NCI-H2171 (cell line): ENCODE measurements at regions not wholly inside any gene's neighbourhood (a gene's known extent, or its start where the extent isn't known, plus 50 kb on each side); places are given as distances from the start of the nearest gene placed in this dataset.
"Not testable (repeated sequence)": the region's sequence is repeated elsewhere in the genome, so short reads cannot be mapped to it uniquely, and the experiment has no call there.

Experiments
- DNase-seq: peaks from one replicate; lab custom pipeline; 2025; lab: John Stamatoyannopoulos, UW

- DNase-seq: no peak
These were observed 938.5 kb downstream of the TRHDE start for GRCh38 chr12:73210548-73211204.

- DNase-seq: no peak
These were observed 948.8 kb downstream of the TRHDE start for GRCh38 chr12:73220951-73221350.

- DNase-seq: no peak
These were observed 949.2 kb downstream of the TRHDE start for GRCh38 chr12:73221398-73221797.

- DNase-seq: no peak
These were observed 949.7 kb downstream of the TRHDE start for GRCh38 chr12:73221836-73222235.

GRCh38 chr12:73225371-73225937 is 953.3 kb downstream of the TRHDE start:
- DNase-seq: no peak

GRCh38 chr12:73225941-73226340 is 953.8 kb downstream of the TRHDE start:
- no peak for DNase-seq

- no peak for DNase-seq
These were observed 954.4 kb downstream of the TRHDE start for GRCh38 chr12:73226593-73226992.

GRCh38 chr12:73228828-73229227 is 956.7 kb downstream of the TRHDE start:
- DNase-seq: not testable (repeated sequence)

- no peak for DNase-seq
These were observed 963.2 kb downstream of the TRHDE start for GRCh38 chr12:73235387-73235786.

- no peak for DNase-seq
These were observed 967.9 kb downstream of the TRHDE start for GRCh38 chr12:73240110-73240509.

- DNase-seq: no peak
These were observed 990.7 kb downstream of the TRHDE start for GRCh38 chr12:73262788-73263381.

GRCh38 chr12:73266206-73266605 is 994.0 kb downstream of the TRHDE start:
- DNase-seq: no peak

- DNase-seq: no peak
These were observed 1002.8 kb downstream of the TRHDE start for GRCh38 chr12:73274976-73275375.

GRCh38 chr12:73277971-73278370 is 1005.8 kb downstream of the TRHDE start:
- no peak for DNase-seq

- DNase-seq: no peak
These were observed 1029.4 kb downstream of the TRHDE start for GRCh38 chr12:73301530-73301929.

- no peak for DNase-seq
These were observed 1035.1 kb downstream of the TRHDE start for GRCh38 chr12:73307260-73307659.

- DNase-seq: no peak
These were observed 1035.9 kb downstream of the TRHDE start for GRCh38 chr12:73308079-73308478.

GRCh38 chr12:73308747-73309146 is 1036.6 kb downstream of the TRHDE start:
- no peak for DNase-seq

- no peak for DNase-seq
These were observed 1049.1 kb downstream of the TRHDE start for GRCh38 chr12:73321319-73321718.

- DNase-seq: no peak
These were observed 1049.6 kb downstream of the TRHDE start for GRCh38 chr12:73321776-73322175.

- DNase-seq: no peak
These were observed 1058.6 kb downstream of the TRHDE start for GRCh38 chr12:73330584-73331351.

GRCh38 chr12:73341559-73342247 is 1069.5 kb downstream of the TRHDE start:
- no peak for DNase-seq
